Activated naive CD4-positive, alpha-beta T cell treated with anti-CD3 and anti-CD28 coated beads, Interleukin-2, amount 50 U/mL, for 72 hours (primary cell): ENCODE measurements at regions not wholly inside any gene's neighbourhood (a gene's known extent, or its start where the extent isn't known, plus 50 kb on each side); places are given as distances from the start of the nearest gene placed in this dataset.
"Not testable (repeated sequence)": the region's sequence is repeated elsewhere in the genome, so short reads cannot be mapped to it uniquely, and the experiment has no call there.

Source experiments
- ATAC-seq, 2 donors: fragments of 150-1000 bp; cut with Tn5 transposase; 2 replicates each; pipeline ENCODE4 v1.10.0; 2021; ENCODE audit warnings: mild to moderate bottlenecking in 2 of 2, moderate library complexity in 2 of 2
- DNase-seq, 2 donors: peaks; one replicate each; pipeline ENCODE4 v3.0.0; 2021 to 2022; ENCODE audit warnings: low spot score in 2 of 2
- H3K27ac Mint-ChIP-seq, 2 donors: one replicate each; pipeline ENCODE4 v1.8.0; 2022; ENCODE audit warnings: mild to moderate bottlenecking in 2 of 2, mixed read lengths in 2 of 2
- H3K36me3 Mint-ChIP-seq, 2 donors: one replicate each; pipeline ENCODE4 v1.8.0; 2022; ENCODE audit warnings: mixed read lengths in 2 of 2
- H3K9me3 Mint-ChIP-seq, 2 donors: one replicate each; pipeline ENCODE4 v1.8.0; 2022; ENCODE audit warnings: mixed read lengths in 2 of 2

DNA sequence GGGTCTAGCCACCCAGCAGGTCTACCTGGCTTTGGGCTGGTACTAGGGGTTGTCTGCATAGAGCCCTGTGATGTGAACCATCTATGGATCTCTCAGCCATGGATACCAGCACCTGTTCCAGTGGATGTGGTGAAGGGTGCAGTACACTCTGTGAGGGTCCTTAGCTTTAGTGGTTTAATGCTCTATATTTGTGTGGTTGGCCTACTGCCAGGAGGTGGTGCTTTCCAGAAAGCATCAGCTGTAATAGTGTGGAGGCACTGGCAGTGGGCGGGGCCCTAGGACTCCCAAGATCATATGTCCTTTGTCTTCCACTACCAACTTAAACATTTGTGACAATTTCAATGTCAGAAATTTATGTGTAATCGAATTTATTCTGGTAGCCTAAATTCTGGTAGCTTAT, 1065.1 kb downstream of the RPIA start:
- not testable (repeated sequence) for ATAC-seq, DNase-seq, H3K27ac Mint-ChIP-seq
- H3K36me3 Mint-ChIP-seq, result peaks cover 7 to 19% of the 10 kb centered on the region in 2 donors
- H3K9me3 Mint-ChIP-seq, result peaks cover 28 to 29% of the 10 kb centered on the region in 2 donors

DNA sequence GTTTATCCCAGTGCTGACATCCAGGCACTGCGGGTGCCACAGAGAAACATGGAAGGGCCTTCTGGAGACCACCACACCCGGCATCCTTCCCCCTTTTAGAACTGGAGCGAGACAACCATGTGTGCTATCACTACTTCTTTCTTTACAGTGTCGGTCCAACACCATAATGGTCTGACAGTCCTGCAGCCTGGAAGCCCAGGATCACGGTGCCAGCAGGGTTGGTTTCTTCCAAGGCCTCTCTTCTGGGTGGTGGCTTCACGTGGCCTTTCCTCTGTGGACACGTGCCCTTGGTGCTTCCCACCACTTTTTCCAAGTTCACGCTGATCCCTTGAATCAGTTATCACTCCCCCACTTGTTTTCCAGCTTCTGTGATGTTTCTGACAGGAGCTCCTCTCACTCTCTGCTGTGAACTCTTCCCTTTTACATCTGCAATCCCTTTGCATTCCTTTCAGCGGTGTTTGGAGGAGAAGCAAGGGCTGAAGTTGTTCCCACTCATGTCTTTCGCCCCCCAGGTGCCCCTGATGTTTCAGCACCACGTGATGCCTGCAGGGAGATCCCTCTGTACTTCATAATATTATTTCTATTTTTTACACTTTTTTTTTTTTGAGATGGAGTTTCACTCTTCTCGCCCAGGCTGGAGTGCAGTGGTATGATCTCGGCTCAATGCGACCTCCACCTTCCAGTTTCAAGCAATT, 1067.0 kb downstream of the RPIA start:
- Mint-ChIP-seq H3K9me3 (peaks cover 32 to 35% of the 10 kb centered on the region in 2 donors), H3K36me3 (peaks cover 7 to 19% of the 10 kb centered on the region in 2 donors)
- not testable (repeated sequence) for ATAC-seq, H3K27ac Mint-ChIP-seq, DNase-seq

DNA sequence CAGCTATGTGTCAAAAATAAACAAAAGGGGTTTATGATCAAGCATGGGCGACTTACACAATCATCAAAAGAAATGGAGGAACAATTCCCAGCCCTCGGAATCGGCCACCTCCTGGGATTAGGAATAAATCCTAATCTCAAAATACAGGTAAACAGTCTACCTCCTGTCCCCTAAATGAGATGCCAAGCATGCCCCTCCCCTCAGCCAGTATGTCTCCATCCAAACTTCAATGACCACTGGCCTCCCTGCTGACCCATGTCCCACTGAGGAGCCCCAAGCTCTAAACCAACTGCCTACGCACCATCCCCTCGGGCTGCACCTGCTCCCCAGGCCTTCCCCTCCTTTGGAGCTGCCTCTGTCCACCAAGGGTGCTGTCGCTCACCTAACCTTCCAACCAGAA, 1069.3 kb downstream of the RPIA start:
- H3K27ac Mint-ChIP-seq, ATAC-seq: not testable (repeated sequence)
- H3K36me3 Mint-ChIP-seq, result peaks cover 7 to 29% of the 10 kb centered on the region in 2 donors

DNA sequence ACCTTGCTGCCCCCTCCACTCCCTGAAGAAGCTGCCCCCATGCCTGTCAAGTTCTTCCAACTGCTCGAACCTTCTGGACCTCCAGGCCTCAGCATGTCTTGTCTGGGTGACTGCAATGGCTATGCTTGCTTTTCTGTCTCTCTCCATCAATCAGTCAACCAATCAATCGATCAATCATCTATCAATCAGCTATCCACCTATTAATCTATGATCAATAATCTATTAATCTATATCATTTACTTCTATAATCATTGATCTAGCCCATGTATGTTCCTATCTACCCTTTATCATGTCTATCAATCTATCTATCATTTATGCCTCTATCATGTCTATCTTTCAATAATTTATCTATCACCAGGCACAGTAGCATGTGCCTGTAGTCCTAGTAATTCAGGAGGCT, 1069.7 kb downstream of the RPIA start:
- H3K27ac Mint-ChIP-seq, ATAC-seq, DNase-seq: not testable (repeated sequence)
- peaks cover 28 to 34% of the 10 kb centered on the region in 2 donors for H3K9me3 Mint-ChIP-seq
- peaks cover 7 to 29% of the 10 kb centered on the region in 2 donors for H3K36me3 Mint-ChIP-seq

More for the DNA sequence above, 1069.3 kb downstream of the RPIA start:
- H3K9me3 Mint-ChIP-seq, result peaks cover 31 to 34% of the 10 kb centered on the region in 2 donors
- not testable (repeated sequence) for DNase-seq

DNA sequence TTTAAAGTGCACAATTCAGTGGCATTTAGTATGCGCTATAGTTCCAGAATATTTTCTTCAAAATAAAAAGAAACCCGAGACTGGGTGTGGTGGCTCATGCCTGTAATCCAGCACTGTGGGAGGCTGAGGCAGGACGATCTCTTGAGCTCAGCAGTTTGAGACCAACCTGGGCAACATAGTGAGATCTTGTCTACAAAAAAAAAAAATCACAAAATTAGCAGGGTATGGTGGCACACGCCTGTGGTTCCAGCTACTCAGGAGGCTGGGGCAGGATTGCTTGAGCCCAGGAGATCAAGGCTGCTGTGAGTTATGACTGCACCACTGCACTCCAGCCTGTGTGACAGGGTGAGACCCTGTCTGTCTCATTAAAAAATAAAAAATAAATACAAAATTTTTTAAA, 1070.4 kb downstream of the RPIA start:
- peaks cover 23 to 34% of the 10 kb centered on the region in 2 donors for H3K9me3 Mint-ChIP-seq
- not testable (repeated sequence) for DNase-seq, H3K27ac Mint-ChIP-seq, ATAC-seq
- H3K36me3 Mint-ChIP-seq, result peaks cover 14 to 28% of the 10 kb centered on the region in 2 donors

DNA sequence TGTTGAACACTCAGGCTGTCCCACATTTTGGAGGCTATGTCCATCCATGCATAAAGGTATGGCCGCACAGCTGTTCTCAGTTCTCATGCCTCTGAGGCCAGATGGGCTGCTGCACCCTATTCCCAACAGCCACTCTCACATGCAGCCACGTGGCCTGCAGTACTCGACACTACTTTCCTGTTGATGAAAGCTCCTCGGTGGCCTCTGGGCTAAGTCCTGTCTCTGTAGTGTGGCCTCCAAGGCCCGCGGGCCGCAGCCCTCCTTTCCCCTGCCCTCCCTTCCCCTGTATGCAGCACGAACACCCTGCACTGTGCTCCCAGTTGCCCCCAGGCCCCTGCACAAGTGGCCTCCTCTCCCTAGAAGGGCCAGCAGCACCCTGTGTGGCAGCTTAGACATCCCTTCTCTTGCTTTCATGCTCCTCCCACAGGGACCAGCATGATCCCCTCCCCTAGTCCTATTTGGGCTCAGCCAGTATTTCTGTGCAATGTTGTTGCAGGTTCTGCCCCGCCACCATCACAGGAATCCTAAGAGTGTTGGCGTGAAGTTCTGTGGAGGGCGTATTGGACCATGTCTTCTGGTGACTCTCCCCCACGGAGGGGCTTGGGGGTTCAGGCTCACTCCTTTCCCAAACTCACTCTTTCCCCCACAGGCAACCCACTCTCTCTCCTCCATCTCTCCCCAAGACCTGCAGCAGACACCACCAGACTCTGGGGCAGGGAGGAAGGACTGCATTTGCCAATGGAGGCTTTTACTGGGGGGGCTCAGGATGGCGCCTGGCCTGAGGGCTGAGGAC, 1071.2 kb downstream of the RPIA start:
- H3K27ac Mint-ChIP-seq, DNase-seq, ATAC-seq: not testable (repeated sequence)
- peaks cover 17 to 28% of the 10 kb centered on the region in 2 donors for H3K36me3 Mint-ChIP-seq
- peaks cover 20 to 30% of the 10 kb centered on the region in 2 donors for H3K9me3 Mint-ChIP-seq

DNA sequence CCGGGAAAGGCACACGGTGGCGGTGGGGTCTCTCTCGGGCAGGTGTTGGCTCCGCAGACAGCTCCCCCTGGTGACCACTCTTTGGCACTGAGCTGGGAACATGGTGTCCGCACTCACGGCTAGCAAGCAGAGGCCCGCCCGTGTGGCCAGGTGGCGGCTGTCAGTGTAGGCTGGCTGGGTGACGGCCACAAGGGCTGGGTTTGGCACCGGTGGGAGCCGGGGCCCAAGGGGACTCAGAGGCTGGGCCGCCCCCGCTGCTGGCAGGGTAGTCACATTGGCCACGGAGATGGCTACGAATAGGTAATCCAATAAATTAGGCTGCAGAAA, 1071.7 kb downstream of the RPIA start:
- H3K27ac Mint-ChIP-seq, result no peak overlapping the region
- DNase-seq (peak in 1 of 2 donors; percentile 56), ATAC-seq (no peak)
- H3K36me3 Mint-ChIP-seq, result peaks cover 13 to 28% of the 10 kb centered on the region in 2 donors
- peaks cover 21 to 26% of the 10 kb centered on the region in 2 donors for H3K9me3 Mint-ChIP-seq

DNA sequence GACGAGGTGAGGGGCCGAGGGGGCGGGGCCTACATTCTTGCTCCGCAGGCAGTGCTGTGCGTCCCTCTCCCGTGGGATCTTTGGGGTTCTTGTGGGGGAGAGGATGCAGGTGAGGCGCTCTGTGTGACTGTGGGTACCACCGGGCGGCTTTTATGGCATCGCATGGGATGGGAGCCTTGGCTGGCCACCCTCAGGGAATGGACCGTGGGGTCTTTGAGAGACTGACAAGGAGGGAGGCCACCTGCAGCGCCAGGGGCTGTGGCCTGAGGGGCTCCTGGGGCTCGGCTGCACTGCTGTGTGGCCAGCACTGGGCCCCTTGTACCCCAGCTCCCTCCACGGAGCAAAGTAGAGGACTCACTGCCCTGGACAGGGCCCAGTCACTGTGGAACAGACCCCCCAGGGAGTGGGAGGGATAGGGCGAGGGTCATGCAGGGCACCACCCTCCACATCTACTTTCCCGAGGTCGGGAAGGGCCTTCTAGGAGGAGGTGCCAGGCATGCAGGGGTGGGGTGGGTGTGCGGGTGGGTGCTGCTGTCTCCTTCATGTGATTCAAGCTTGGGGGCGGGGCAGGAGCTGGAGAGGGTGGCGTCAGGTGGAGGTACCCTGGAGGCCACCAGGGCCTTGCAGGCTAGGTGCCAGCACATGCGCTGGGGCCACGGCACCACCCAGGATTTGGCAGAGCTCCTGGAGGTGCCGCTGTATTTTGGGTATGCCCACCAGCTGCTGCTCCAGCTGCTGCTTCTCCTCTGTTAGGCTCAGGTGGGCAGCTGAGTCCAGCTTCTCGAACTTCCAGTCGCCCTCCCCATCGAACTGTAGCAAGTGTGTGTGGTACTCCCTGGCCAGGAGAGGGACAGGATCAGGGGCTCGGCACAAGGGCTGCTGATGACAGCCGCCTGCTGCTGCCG, 1072.4 kb downstream of the RPIA start:
- ATAC-seq (no peak), DNase-seq (peak in 1 of 2 donors; percentile 47)
- Mint-ChIP-seq H3K36me3 (peaks cover 13 to 30% of the 10 kb centered on the region in 2 donors), H3K9me3 (peaks cover 21 to 22% of the 10 kb centered on the region in 2 donors), H3K27ac (no peak overlapping the region)

DNA sequence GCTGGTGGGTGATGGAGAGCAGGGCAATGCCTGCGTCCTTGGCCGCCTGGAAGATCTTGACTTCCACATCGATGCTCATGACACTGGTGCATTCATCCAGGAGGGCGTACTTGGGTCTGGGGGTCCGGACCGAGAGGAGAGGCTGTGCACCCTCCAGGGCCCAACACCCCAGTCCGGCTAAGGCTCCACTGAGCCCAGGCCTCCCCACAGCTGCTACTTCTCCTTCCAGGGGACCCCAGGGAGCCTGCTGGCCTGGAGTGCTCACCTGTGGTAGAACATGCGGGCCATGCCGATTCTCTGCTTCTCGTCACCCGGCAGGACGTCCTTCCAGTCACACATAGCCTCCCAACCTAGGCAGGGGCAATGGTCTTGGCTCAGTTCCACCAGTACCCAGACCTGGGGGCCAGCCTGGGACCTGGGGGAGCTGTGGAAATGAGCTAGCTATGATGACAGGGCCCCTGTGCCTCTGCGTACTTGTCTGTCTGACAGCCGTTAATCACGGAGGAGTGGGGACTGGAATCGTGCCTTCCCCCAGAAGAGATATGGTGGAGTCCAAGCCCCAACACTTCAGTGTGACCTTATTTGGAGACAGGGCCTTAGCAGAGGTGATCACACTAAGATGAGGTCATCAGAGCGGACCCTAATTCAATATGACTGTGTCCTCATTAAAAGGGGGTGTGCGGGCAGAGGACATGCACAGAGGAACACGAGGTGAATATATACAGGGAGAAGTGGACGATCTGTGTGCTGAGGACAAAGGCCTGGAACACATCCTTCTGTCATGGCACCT, 1073.3 kb downstream of the RPIA start:
- H3K27ac Mint-ChIP-seq, DNase-seq, ATAC-seq: not testable (repeated sequence)
- peaks cover 13 to 29% of the 10 kb centered on the region in 2 donors for H3K36me3 Mint-ChIP-seq
- H3K9me3 Mint-ChIP-seq, result peaks cover 21% of the 10 kb centered on the region in 2 donors

DNA sequence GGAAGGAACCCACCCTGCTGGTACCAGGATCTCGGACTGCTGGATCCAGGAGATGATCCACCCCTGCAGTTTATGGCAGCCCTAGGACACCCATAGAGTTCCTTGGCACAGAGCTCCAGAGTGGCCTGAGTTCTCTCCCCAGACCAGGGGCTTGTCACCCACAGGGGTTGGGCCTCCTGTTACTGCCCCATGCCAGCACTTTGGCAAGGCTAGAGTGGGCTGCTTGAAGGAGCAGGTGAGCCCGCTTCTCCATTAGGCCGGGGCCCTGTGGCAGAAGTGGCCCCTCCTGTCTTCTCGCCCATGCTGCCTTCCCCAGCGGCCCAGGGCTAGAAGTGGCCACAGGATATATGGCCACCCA, 1073.9 kb downstream of the RPIA start:
- peaks cover 18 to 20% of the 10 kb centered on the region in 2 donors for H3K9me3 Mint-ChIP-seq

DNA sequence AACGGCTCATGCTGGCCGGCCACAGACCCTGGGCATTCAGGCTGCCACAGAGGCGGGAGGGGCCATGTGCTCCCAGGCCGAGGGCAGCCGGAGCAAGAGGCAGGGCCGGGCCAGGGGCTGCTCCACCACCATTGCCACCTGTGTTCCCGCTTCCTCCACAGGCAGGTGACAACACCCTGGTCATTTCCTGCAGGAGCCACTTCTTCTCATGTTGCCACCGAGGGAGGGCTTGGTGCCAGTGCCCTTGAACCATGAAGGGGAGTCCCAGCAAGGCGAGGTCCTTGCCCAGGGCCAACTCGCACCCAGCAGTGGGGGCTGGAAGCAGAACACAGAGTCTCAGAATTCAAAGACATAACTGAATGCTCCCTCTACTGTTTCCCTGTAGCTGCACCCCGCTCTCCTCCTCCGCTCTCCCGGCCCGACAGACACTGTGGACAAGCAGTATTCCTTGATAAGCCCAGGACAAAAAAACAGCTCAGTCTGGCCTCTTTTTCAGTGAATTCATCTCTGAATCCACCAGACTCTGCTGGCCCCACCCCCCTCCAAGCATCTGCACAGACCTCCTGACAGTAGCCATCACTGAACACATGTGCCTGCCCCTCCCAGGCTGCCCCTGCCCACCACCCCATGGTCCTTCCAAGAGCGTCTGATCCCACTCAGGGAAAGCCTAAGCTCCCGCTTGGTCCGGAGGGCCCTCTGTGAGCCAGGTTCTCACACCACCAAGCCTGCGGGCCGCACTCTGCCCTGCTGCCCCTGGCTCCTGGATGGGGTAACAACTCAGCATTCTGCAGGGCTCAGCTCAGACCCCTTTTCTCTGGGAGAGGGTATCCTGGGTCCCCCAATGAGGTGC, 1074.9 kb downstream of the RPIA start:
- not testable (repeated sequence) for H3K27ac Mint-ChIP-seq, ATAC-seq
- Mint-ChIP-seq H3K9me3 (peaks cover 20% of the 10 kb centered on the region in 2 donors), H3K36me3 (peaks cover 13 to 25% of the 10 kb centered on the region in 2 donors)
- DNase-seq, result peak in 1 of 2 donors; percentile 53

More for the DNA sequence above, 1073.9 kb downstream of the RPIA start:
- DNase-seq, result peak in 1 of 2 donors; percentile 54
- H3K36me3 Mint-ChIP-seq, result peaks cover 13 to 25% of the 10 kb centered on the region in 2 donors
- ATAC-seq, H3K27ac Mint-ChIP-seq: not testable (repeated sequence)

DNA sequence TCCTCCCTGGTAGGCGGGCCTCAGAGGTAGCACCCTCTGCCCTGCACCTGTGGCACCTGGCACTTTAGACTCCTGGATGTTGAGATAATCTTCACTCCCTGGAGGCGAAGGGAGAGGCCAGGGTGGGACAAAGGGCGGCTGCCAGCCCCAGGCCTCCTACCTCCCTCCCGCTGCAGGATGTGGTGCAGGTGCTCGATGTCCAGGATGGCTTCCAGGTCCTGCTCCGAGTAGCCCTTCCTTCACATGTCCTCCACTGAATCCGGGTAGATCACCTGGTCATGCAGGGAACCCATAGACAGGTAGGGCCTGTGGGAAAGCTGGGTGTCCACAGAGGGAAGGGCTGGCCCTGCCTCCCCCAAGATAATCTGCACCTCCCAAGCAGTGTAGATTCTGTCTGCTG, 1075.6 kb downstream of the RPIA start:
- DNase-seq, ATAC-seq, H3K27ac Mint-ChIP-seq: not testable (repeated sequence)
- H3K36me3 Mint-ChIP-seq, result peaks cover 13 to 25% of the 10 kb centered on the region in 2 donors
- H3K9me3 Mint-ChIP-seq, result peaks cover 18% of the 10 kb centered on the region in 2 donors

DNA sequence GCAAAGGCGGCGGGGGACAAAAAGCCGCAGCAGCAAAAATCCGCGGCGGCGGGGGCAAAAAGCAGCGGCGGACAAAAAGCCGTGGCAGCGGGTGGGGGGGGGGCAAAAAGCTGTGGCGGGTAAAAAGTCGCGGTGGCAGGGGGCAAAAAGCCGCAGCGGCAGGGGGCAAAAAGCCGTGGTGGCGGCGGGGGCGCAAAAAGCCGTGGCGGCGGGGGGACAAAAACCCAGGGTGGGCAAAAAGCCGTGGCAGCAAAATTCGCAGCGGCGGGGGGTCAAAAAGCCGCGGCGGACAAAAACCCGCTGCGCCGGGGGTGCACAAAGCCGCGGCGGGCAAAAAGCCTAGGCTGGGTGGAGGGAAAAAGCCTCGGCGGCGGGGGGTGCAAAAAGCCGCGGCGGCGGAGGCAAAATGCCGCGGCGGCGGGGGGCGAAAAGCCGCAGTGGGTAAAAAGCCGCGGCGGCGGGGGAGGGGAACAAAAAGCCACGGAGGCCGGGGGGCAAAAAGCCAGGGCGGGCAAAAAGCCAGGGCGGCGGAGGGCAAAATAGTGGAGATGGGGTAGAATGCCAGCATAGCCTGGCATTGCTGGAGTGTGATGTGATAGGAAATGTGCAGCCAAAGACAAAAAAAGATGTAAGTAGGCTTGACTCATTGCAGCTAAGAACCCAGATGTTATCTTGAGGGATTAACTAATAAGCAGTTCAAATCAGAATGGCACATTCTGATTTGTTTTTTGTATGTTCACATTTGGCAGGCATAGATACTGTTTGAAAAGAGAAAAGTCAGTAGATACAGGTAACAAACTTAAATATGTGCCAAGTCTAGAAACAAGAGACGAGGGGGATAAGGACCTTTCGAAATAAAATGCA, 1076.3 kb downstream of the RPIA start:
- no peak overlapping the region for H3K27ac Mint-ChIP-seq

DNA sequence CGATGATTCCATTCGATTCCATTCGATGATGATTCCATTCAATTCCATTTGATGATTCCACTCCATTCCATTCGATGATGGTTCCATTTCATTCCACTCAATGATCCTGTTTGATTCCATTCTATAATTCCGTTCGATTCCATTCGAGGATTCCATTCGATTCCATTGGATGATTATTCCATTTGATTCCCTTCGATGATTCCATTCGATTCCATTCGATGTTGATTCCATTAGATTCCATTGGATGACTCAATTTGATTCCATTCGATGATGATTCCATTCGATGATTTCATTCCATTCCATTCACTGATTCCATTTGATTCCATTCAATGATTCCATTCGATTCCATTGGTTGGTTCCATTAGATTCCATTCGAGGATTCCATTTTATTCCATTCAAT, 1084.4 kb downstream of the RPIA start:
- DNase-seq, result no peak
- no peak for ATAC-seq
- Mint-ChIP-seq H3K27ac (no peak overlapping the region), H3K36me3 (peaks cover 85% of the 10 kb centered on the region in 2 donors), H3K9me3 (peaks cover 88 to 89% of the 10 kb centered on the region in 2 donors)

More for the DNA sequence above, 1076.3 kb downstream of the RPIA start:
- DNase-seq (no peak), ATAC-seq (no peak)
- Mint-ChIP-seq H3K36me3 (peaks cover 17 to 29% of the 10 kb centered on the region in 2 donors), H3K9me3 (peaks cover 20% of the 10 kb centered on the region in 2 donors)
